ENCODE measurements at regions not wholly inside any gene's neighbourhood (a gene's known extent, or its start where the extent isn't known, plus 50 kb on each side); places are given as distances from the start of the nearest gene placed in this dataset.

GRCh38 chr11:95335989-95336388, 105.0 kb upstream of the SESN3 start:
- TF ChIP-seq CTCF (conservative IDR thresholded peaks at IDR 0.05 in 1 of 2, IDR thresholded peaks at IDR 0.05 in 1 of 2; ENCODE audit: low read depth in 1 of 2, low read length in 2 of 2) (no peak), EZH2 (IDR thresholded peaks at IDR 0.05; ENCODE audit: low read length, missing control alignments) (no peak)
- H3K4me1 ChIP-seq (ENCODE audit: control insufficient read depth, extremely low read depth, insufficient read depth, low read length) = peaks cover 6% of the 10 kb centered on the region
- no peaks in the 10 kb centered on the region for H3K79me2 ChIP-seq (ENCODE audit: control insufficient read depth, insufficient read depth, low read length)
- H3K4me2 ChIP-seq (ENCODE audit: extremely low read depth, insufficient read depth, low read length) = no peak overlapping the region
- H3K9me3 ChIP-seq (ENCODE audit: control insufficient read depth, insufficient read depth, low read depth, low read length) = no peaks in the 10 kb centered on the region
- H3K9ac ChIP-seq (ENCODE audit: insufficient read depth, low read length) = no peak overlapping the region
- no peaks in the 10 kb centered on the region for H3K27me3 ChIP-seq (ENCODE audit: control insufficient read depth, insufficient read depth, low read length)
- no peaks in the 10 kb centered on the region for H4K20me1 ChIP-seq (ENCODE audit: control insufficient read depth, extremely low read depth, insufficient read depth, low read length)
- no peaks in the 10 kb centered on the region for H3K36me3 ChIP-seq (ENCODE audit: control insufficient read depth, insufficient read depth, low read length)
- no peak overlapping the region for H3K27ac ChIP-seq (ENCODE audit: insufficient read depth, low read length)
- no peak overlapping the region for H2AFZ ChIP-seq (ENCODE audit: low read length)
- DNase-seq (ENCODE audit: low read depth in 2 of 2) = peak in 1 of 2 donors; percentile 13
- no peak overlapping the region for H3K4me3 ChIP-seq (replicated peaks in 1 of 4; ENCODE audit: control extremely low read depth in 1 of 4, insufficient read depth in 1 of 4, low read depth in 3 of 4, low read length in 4 of 4)

GRCh38 chr11:95331161-95331560, 100.2 kb upstream of the SESN3 start:
- Histone ChIP-seq H3K27ac (ENCODE audit: insufficient read depth, low read length) (no peak overlapping the region), H3K4me3 (replicated peaks in 1 of 4; ENCODE audit: control extremely low read depth in 1 of 4, insufficient read depth in 1 of 4, low read depth in 3 of 4, low read length in 4 of 4) (no peak overlapping the region), H3K79me2 (ENCODE audit: control insufficient read depth, insufficient read depth, low read length) (no peaks in the 10 kb centered on the region), H3K4me1 (ENCODE audit: control insufficient read depth, extremely low read depth, insufficient read depth, low read length) (no peaks in the 10 kb centered on the region), H3K9me3 (ENCODE audit: control insufficient read depth, insufficient read depth, low read depth, low read length) (no peaks in the 10 kb centered on the region), H3K9ac (ENCODE audit: insufficient read depth, low read length) (no peak overlapping the region), H3K27me3 (ENCODE audit: control insufficient read depth, insufficient read depth, low read length) (no peaks in the 10 kb centered on the region), H2AFZ (ENCODE audit: low read length) (no peak overlapping the region), H3K36me3 (ENCODE audit: control insufficient read depth, insufficient read depth, low read length) (no peaks in the 10 kb centered on the region), H4K20me1 (ENCODE audit: control insufficient read depth, extremely low read depth, insufficient read depth, low read length) (no peaks in the 10 kb centered on the region), H3K4me2 (ENCODE audit: extremely low read depth, insufficient read depth, low read length) (no peak overlapping the region)
- DNase-seq (ENCODE audit: low read depth in 2 of 2) = no peak
- TF ChIP-seq EZH2 (IDR thresholded peaks at IDR 0.05; ENCODE audit: low read length, missing control alignments) (no peak), CTCF (conservative IDR thresholded peaks at IDR 0.05 in 1 of 2, IDR thresholded peaks at IDR 0.05 in 1 of 2; ENCODE audit: low read depth in 1 of 2, low read length in 2 of 2) (no peak)

GRCh38 chr11:95330302-95330701, 99.3 kb upstream of the SESN3 start:
- H4K20me1 ChIP-seq (ENCODE audit: control insufficient read depth, extremely low read depth, insufficient read depth, low read length) = no peaks in the 10 kb centered on the region
- no peak overlapping the region for H2AFZ ChIP-seq (ENCODE audit: low read length)
- no peak overlapping the region for H3K4me2 ChIP-seq (ENCODE audit: extremely low read depth, insufficient read depth, low read length)
- H3K9ac ChIP-seq (ENCODE audit: insufficient read depth, low read length) = no peak overlapping the region
- H3K36me3 ChIP-seq (ENCODE audit: control insufficient read depth, insufficient read depth, low read length) = no peaks in the 10 kb centered on the region
- TF ChIP-seq CTCF (conservative IDR thresholded peaks at IDR 0.05 in 1 of 2, IDR thresholded peaks at IDR 0.05 in 1 of 2; ENCODE audit: low read depth in 1 of 2, low read length in 2 of 2) = no peak
- TF ChIP-seq EZH2 (IDR thresholded peaks at IDR 0.05; ENCODE audit: low read length, missing control alignments) = no peak
- H3K4me3 ChIP-seq (replicated peaks in 1 of 4; ENCODE audit: control extremely low read depth in 1 of 4, insufficient read depth in 1 of 4, low read depth in 3 of 4, low read length in 4 of 4) = no peak overlapping the region
- no peaks in the 10 kb centered on the region for H3K27me3 ChIP-seq (ENCODE audit: control insufficient read depth, insufficient read depth, low read length)
- no peaks in the 10 kb centered on the region for H3K9me3 ChIP-seq (ENCODE audit: control insufficient read depth, insufficient read depth, low read depth, low read length)
- no peak overlapping the region for H3K27ac ChIP-seq (ENCODE audit: insufficient read depth, low read length)
- no peaks in the 10 kb centered on the region for H3K79me2 ChIP-seq (ENCODE audit: control insufficient read depth, insufficient read depth, low read length)
- H3K4me1 ChIP-seq (ENCODE audit: control insufficient read depth, extremely low read depth, insufficient read depth, low read length) = no peaks in the 10 kb centered on the region
- no peak for DNase-seq (ENCODE audit: low read depth in 2 of 2)
